DMS53 (cell line): ENCODE measurements at regions not wholly inside any gene's neighbourhood (a gene's known extent, or its start where the extent isn't known, plus 50 kb on each side); places are given as distances from the start of the nearest gene placed in this dataset.

Source experiments
- DNase-seq: peaks from one replicate; lab custom pipeline; 2025; lab: John Stamatoyannopoulos, UW

- DNase-seq = no peak
These were observed 112.0 kb downstream of the TMCO5A start for GRCh38 chr15:38046257-38047051.

- DNase-seq = no peak
These were observed 113.6 kb downstream of the TMCO5A start for GRCh38 chr15:38048001-38048455.

GRCh38 chr15:38049891-38050290 lies 115.5 kb downstream of the TMCO5A start:
- no peak for DNase-seq

GRCh38 chr15:38050529-38051448 lies 116.3 kb downstream of the TMCO5A start:
- no peak for DNase-seq

GRCh38 chr15:38053205-38053604 lies 118.8 kb downstream of the TMCO5A start:
- no peak for DNase-seq

GRCh38 chr15:38053776-38054175 lies 119.3 kb downstream of the TMCO5A start:
- DNase-seq = no peak

GRCh38 chr15:38054488-38054887 lies 120.0 kb downstream of the TMCO5A start:
- DNase-seq = no peak

- DNase-seq = no peak
These were observed 124.2 kb downstream of the TMCO5A start for GRCh38 chr15:38058596-38059075.

- DNase-seq = no peak
These were observed 125.2 kb downstream of the TMCO5A start for GRCh38 chr15:38059665-38060064.

- no peak for DNase-seq
These were observed 127.6 kb downstream of the TMCO5A start for GRCh38 chr15:38061856-38062649.

- no peak for DNase-seq
These were observed 128.3 kb downstream of the TMCO5A start for GRCh38 chr15:38062696-38063095.

- DNase-seq = peak; percentile 4
These were observed 131.4 kb downstream of the TMCO5A start for GRCh38 chr15:38065721-38066345.

GRCh38 chr15:38066612-38067011 lies 132.2 kb downstream of the TMCO5A start:
- no peak for DNase-seq

GRCh38 chr15:38068626-38069391 lies 134.4 kb downstream of the TMCO5A start:
- DNase-seq = peak; percentile 60

- DNase-seq = peak; percentile 39
These were observed 135.1 kb downstream of the TMCO5A start for GRCh38 chr15:38069511-38070011.

- no peak for DNase-seq
These were observed 136.3 kb downstream of the TMCO5A start for GRCh38 chr15:38070778-38071177.

- peak; percentile 6 for DNase-seq
These were observed 137.0 kb downstream of the TMCO5A start for GRCh38 chr15:38071211-38071972.

GRCh38 chr15:38072007-38072347 lies 137.5 kb downstream of the TMCO5A start:
- no peak for DNase-seq

GRCh38 chr15:38072348-38073177 lies 138.1 kb downstream of the TMCO5A start:
- peak; percentile 87 for DNase-seq
